Mesenchymal stem cell (in vitro differentiated cells and primary cell): ENCODE measurements at regions not wholly inside any gene's neighbourhood (a gene's known extent, or its start where the extent isn't known, plus 50 kb on each side); places are given as distances from the start of the nearest gene placed in this dataset.

Source experiments
- DNase-seq: peaks from one replicate; pipeline ENCODE4 v3.0.0-alpha.2; 2013
- H2AFZ ChIP-seq: one replicate; pipeline ENCODE4 v1.6.1; 2013; ENCODE audit warnings: low read depth, mild to moderate bottlenecking, control low read depth, inconsistent platforms, low read length, moderate library complexity
- H2AK5ac ChIP-seq: 2 replicates; pipeline ENCODE4 v1.6.1; 2013; ENCODE audit warnings: low read length, moderate library complexity, mild to moderate bottlenecking, inconsistent platforms; ENCODE audit not compliant: severe bottlenecking
- H2BK120ac ChIP-seq: one replicate; pipeline ENCODE4 v1.6.1; 2013; ENCODE audit warnings: low read depth, mild to moderate bottlenecking, inconsistent platforms, low read length, moderate library complexity
- H2BK12ac ChIP-seq, 2 experiments: one replicate each; pipeline ENCODE4 v1.6.1; 2013; ENCODE audit warnings: inconsistent platforms in 2 of 2, low read length in 2 of 2, mild to moderate bottlenecking in 2 of 2, moderate library complexity in 2 of 2, control low read depth in 1 of 2
- H2BK15ac ChIP-seq: one replicate; pipeline ENCODE4 v1.6.1; 2013; ENCODE audit warnings: mild to moderate bottlenecking, low read depth, inconsistent platforms; ENCODE audit not compliant: poor library complexity, severe bottlenecking
- H2BK5ac ChIP-seq: 2 replicates; pipeline ENCODE4 v1.6.1; 2013; ENCODE audit warnings: low read depth, mild to moderate bottlenecking, low read length, control low read depth, inconsistent platforms; ENCODE audit not compliant: poor library complexity, severe bottlenecking
- H3K14ac ChIP-seq, 2 experiments: one replicate each; pipeline ENCODE4 v1.6.1; 2013; ENCODE audit warnings: inconsistent platforms in 2 of 2, low read length in 2 of 2, control low read depth in 1 of 2, mild to moderate bottlenecking in 1 of 2, moderate library complexity in 1 of 2
- H3K18ac ChIP-seq, 2 experiments: one replicate each; pipeline ENCODE4 v1.6.1; 2013; ENCODE audit warnings: inconsistent platforms in 2 of 2, low read length in 2 of 2, control low read depth in 1 of 2, low read depth in 1 of 2, mild to moderate bottlenecking in 1 of 2
- H3K23ac ChIP-seq, 2 experiments: one replicate each; pipeline ENCODE4 v1.6.1; 2013; ENCODE audit warnings: inconsistent platforms in 2 of 2, low read length in 2 of 2, mild to moderate bottlenecking in 2 of 2, moderate library complexity in 2 of 2, control low read depth in 1 of 2
- H3K27ac ChIP-seq: 2 replicates; pipeline ENCODE4 v1.5.1; 2013; ENCODE audit warnings: mild to moderate bottlenecking, moderate library complexity, low read length, control low read depth, inconsistent platforms; ENCODE audit not compliant: poor library complexity, severe bottlenecking
- H3K27me3 ChIP-seq, 2 experiments: 2 replicates each; pipeline versions ENCODE4 v1.6.1 to v1.7.0; 2013; ENCODE audit warnings: low read length in 2 of 2, mild to moderate bottlenecking in 2 of 2, moderate library complexity in 2 of 2, control low read depth in 1 of 2, inconsistent platforms in 1 of 2; ENCODE audit not compliant: control insufficient read depth in 1 of 2, insufficient read depth in 1 of 2
- H3K36me3 ChIP-seq, 2 experiments: 2 replicates each; pipeline versions ENCODE4 v1.6.1 to v1.7.0; 2013; ENCODE audit warnings: low read length in 2 of 2, control low read depth in 1 of 2, inconsistent platforms in 1 of 2, low read depth in 1 of 2, mild to moderate bottlenecking in 1 of 2; ENCODE audit not compliant: insufficient read depth in 2 of 2, control insufficient read depth in 1 of 2
- H3K4ac ChIP-seq, 2 experiments: one replicate each; pipeline ENCODE4 v1.6.1; 2013; ENCODE audit warnings: inconsistent platforms in 2 of 2, low read length in 2 of 2, mild to moderate bottlenecking in 2 of 2, moderate library complexity in 2 of 2, control low read depth in 1 of 2, low read depth in 1 of 2
- H3K4me1 ChIP-seq: 2 replicates; pipeline ENCODE4 v1.6.1; 2013; ENCODE audit warnings: low read depth, low read length, control low read depth; ENCODE audit not compliant: control insufficient read depth, insufficient read depth
- H3K4me2 ChIP-seq: 2 replicates; pipeline ENCODE4 v1.6.1; 2013; ENCODE audit warnings: low read length, mild to moderate bottlenecking, inconsistent platforms; ENCODE audit not compliant: poor library complexity, severe bottlenecking
- H3K4me3 ChIP-seq, 2 experiments: 2 replicates each; pipeline versions ENCODE4 v1.5.1 to v1.7.0; 2013; ENCODE audit warnings: low read length in 2 of 2, mild to moderate bottlenecking in 2 of 2, control low read depth in 1 of 2, low read depth in 1 of 2; ENCODE audit not compliant: insufficient read depth in 1 of 2
- H3K79me1 ChIP-seq: replicated peaks from 2 replicates; pipeline ENCODE4 v1.6.1; 2013; ENCODE audit warnings: mild to moderate bottlenecking, control low read depth, low read length, inconsistent platforms; ENCODE audit not compliant: poor library complexity, severe bottlenecking
- H3K9ac ChIP-seq: 2 replicates; pipeline ENCODE4 v1.7.0; 2013; ENCODE audit warnings: mild to moderate bottlenecking, low read length, moderate library complexity
- H3K9me3 ChIP-seq: 2 replicates; pipeline ENCODE4 v1.7.0; 2013; ENCODE audit warnings: mild to moderate bottlenecking, low read length; ENCODE audit not compliant: control insufficient read depth
- H4K8ac ChIP-seq: one replicate; pipeline ENCODE4 v1.6.1; 2013; ENCODE audit warnings: inconsistent platforms, mild to moderate bottlenecking, low read length, moderate library complexity
- H4K91ac ChIP-seq: one replicate; pipeline ENCODE4 v1.6.1; 2013; ENCODE audit warnings: mild to moderate bottlenecking, low read length, inconsistent platforms
- WGBS: methylation state at CpG from one replicate; pipeline ENCODE4 v1.1.7; 2013; ENCODE audit warnings: mixed read lengths; 5-methylcytosine and 5-hydroxymethylcytosine counted together

DNA sequence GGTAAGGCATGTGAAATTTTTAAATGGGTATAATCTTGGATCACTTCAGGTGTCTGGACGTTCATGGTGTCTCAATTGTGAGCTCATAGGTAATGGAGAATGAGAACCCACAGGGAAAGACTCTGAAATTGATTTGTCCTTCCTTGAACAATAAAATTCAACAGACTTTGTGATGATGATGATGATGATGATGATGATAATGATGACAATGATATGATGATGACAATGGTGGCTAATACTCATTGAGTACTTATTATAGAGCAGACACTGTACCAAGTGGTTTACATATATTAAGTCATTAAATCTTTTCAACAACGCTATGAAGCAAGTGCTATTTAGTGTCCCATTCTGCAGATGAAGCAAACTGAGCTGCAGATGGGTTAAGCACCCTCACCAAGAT lies 86.6 kb upstream of the BDNF start:
- no peak overlapping the region for H3K9ac ChIP-seq
- no peaks in the 10 kb centered on the region for H3K79me1 ChIP-seq
- no peak overlapping the region for H2BK120ac ChIP-seq
- no peak overlapping the region for H3K27ac ChIP-seq
- no peak for DNase-seq
- no peak overlapping the region for H2AK5ac ChIP-seq
- H3K4me3 ChIP-seq, result no peak overlapping the region
- no peak overlapping the region for H2BK12ac ChIP-seq
- no peak overlapping the region for H2BK5ac ChIP-seq
- H3K18ac ChIP-seq, result no peak overlapping the region
- peaks cover 7% of the 10 kb centered on the region for H3K9me3 ChIP-seq
- H3K4me1 ChIP-seq, result no peaks in the 10 kb centered on the region
- no peak overlapping the region for H3K23ac ChIP-seq
- no peak overlapping the region for H3K4me2 ChIP-seq
- WGBS, result 79% methylated on average over 2 of the region's 2 CpGs
- no peak overlapping the region for H2BK15ac ChIP-seq
- H3K27me3 ChIP-seq, result no peaks in the 10 kb centered on the region
- no peaks in the 10 kb centered on the region for H3K36me3 ChIP-seq
- no peak overlapping the region for H2AFZ ChIP-seq
- H3K4ac ChIP-seq, result no peak overlapping the region
- no peak overlapping the region for H4K91ac ChIP-seq
- H4K8ac ChIP-seq, result no peak overlapping the region
- no peak overlapping the region for H3K14ac ChIP-seq

DNA sequence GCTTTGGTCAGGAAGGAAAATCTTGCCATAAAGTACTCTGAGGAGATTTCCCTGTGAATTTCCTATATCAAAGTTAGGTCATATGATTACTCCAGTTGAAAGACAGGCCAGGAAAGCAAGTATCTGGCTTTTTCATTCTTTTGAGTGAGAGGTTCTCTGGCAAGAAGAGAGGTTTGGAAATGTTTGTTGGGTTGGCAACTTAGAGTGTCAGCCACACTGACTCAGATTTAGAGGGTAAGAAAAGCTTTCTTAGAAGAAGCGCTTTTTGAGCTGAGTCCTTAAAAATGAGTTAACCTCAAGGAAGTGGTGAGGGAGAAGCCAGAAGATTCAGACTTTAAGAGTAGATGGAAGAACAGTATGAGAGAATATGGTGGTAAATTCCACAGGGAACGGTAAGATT lies 86.1 kb upstream of the BDNF start:
- H2BK15ac ChIP-seq, result no peak overlapping the region
- 93% methylated on average over 2 of the region's 2 CpGs for WGBS
- no peak overlapping the region for H2BK12ac ChIP-seq
- H2AK5ac ChIP-seq, result no peak overlapping the region
- no peak overlapping the region for H3K18ac ChIP-seq
- H3K9ac ChIP-seq, result no peak overlapping the region
- no peak overlapping the region for H3K14ac ChIP-seq
- H2AFZ ChIP-seq, result no peak overlapping the region
- H2BK5ac ChIP-seq, result no peak overlapping the region
- H3K79me1 ChIP-seq, result no peaks in the 10 kb centered on the region
- DNase-seq, result no peak
- H3K9me3 ChIP-seq, result peaks cover 2% of the 10 kb centered on the region
- H4K8ac ChIP-seq, result no peak overlapping the region
- H3K4me1 ChIP-seq, result no peaks in the 10 kb centered on the region
- H4K91ac ChIP-seq, result no peak overlapping the region
- no peak overlapping the region for H3K23ac ChIP-seq
- H3K27me3 ChIP-seq, result no peaks in the 10 kb centered on the region
- no peak overlapping the region for H3K4me2 ChIP-seq
- H3K4ac ChIP-seq, result no peak overlapping the region
- H3K4me3 ChIP-seq, result no peak overlapping the region
- no peaks in the 10 kb centered on the region for H3K36me3 ChIP-seq
- H2BK120ac ChIP-seq, result no peak overlapping the region
- H3K27ac ChIP-seq, result no peak overlapping the region

DNA sequence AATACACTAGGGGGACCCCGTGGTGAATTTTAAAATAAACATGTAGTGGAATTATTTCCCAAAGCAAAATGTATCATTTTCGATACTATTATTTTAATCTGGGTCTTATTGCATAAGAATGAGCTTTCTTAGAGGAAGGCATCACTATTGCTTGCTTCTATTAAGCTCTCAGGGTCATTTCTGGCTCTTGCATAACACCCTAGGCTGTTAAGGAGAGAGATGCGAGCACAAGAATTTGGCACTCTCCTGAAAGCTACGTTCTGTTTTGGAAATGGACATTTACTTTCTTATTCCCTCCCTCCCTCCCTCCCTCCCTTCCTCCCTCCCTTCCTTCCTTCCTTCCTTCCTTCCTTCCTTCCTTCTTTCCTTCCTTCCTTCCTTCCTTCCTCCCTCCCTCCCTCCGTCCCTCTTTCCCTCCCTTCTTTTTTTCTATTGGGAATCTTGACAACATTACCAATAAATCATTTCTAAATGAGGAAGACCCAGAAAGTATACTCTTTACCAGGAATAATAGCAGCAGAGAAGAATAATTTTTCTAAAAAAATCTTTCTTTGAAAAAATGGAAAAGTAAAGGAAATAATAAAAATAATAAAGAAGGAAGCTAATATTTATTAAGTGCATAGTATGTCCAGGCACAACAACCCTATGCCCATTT lies 83.6 kb upstream of the BDNF start:
- Histone ChIP-seq H2BK120ac (no peak overlapping the region), H3K27me3 (no peaks in the 10 kb centered on the region), H2BK12ac (no peak overlapping the region), H2BK5ac (no peak overlapping the region), H3K4me1 (no peaks in the 10 kb centered on the region), H3K9me3 (no peaks in the 10 kb centered on the region), H3K36me3 (no peaks in the 10 kb centered on the region), H2BK15ac (no peak overlapping the region), H3K9ac (no peak overlapping the region), H3K23ac (no peak overlapping the region), H3K4ac (no peak overlapping the region), H3K4me2 (no peak overlapping the region), H2AK5ac (no peak overlapping the region), H2AFZ (no peak overlapping the region), H3K27ac (no peak overlapping the region), H3K18ac (no peak overlapping the region), H3K79me1 (no peaks in the 10 kb centered on the region), H3K4me3 (no peak overlapping the region), H4K91ac (no peak overlapping the region), H3K14ac (no peak overlapping the region), H4K8ac (no peak overlapping the region)
- no peak for DNase-seq
- 70% methylated on average over 2 of the region's 5 CpGs for WGBS

DNA sequence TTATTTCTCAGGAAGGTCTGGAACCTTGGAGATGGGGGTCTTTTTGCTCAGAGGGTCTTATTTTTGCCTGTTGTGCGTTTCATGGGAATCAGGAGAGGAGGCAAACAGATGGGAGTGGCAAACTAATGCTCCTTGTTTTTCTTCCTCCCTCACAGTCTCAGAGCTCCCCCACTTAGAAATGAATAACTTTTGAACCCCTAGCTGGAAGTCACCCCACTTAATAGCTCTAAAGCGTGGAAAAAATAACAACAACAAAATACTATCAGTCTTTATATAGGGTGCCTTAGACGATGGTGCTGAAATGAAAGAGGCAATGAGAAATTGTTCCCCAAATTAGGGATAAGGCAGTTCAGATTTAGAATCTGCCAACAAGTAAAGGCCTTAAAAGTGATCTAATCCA lies 76.8 kb upstream of the BDNF start:
- Histone ChIP-seq H3K4me2 (peak overlapping the region; percentile 31), H2AK5ac (no peak overlapping the region), H3K4me1 (no peaks in the 10 kb centered on the region), H4K91ac (no peak overlapping the region), H3K27ac (no peak overlapping the region), H3K4me3 (no peak overlapping the region), H2BK15ac (no peak overlapping the region), H3K27me3 (peaks cover 0 to 6% of the 10 kb centered on the region in 2 experiments), H3K9me3 (no peaks in the 10 kb centered on the region), H4K8ac (no peak overlapping the region), H3K14ac (no peak overlapping the region), H3K23ac (no peak overlapping the region), H3K79me1 (no peaks in the 10 kb centered on the region), H2AFZ (no peak overlapping the region), H3K18ac (no peak overlapping the region), H2BK120ac (no peak overlapping the region), H2BK5ac (no peak overlapping the region), H3K9ac (no peak overlapping the region), H3K36me3 (no peaks in the 10 kb centered on the region), H3K4ac (no peak overlapping the region), H2BK12ac (no peak overlapping the region)
- DNase-seq, result no peak
- 100% methylated on average over 1 of the region's 3 CpGs for WGBS
